H1 (cell line): ENCODE measurements at regions not wholly inside any gene's neighbourhood (a gene's known extent, or its start where the extent isn't known, plus 50 kb on each side); places are given as distances from the start of the nearest gene placed in this dataset.

Experiments used
- CTCF ChIA-PET: fragments of 300-600 bp; sonication (Branson Sonifier 250); formaldehyde crosslinking; loops from one replicate; lab custom pipeline; 2021; ENCODE audit not compliant: partially characterized antibody; lab: Charles Lee
- POLR2A ChIA-PET: fragments of 300-600 bp; sonication (Branson Sonifier 250); formaldehyde crosslinking; loops from one replicate; lab custom pipeline; 2021; ENCODE audit warnings: inconsistent platforms; ENCODE audit not compliant: partially characterized antibody; lab: Charles Lee
- DNase-seq, 2 experiments: peaks; one replicate each; pipeline versions ENCODE4 v3.0.0 to v3.0.0-alpha.2; 2010 to 2022; ENCODE audit warnings: low spot score in 2 of 2, low read depth in 1 of 2, mixed read lengths in 1 of 2
- FAIRE-seq: peaks from 2 replicates; lab custom pipeline; 2011; peaks lifted over from hg19 to GRCh38; lab: Jason Lieb, UNC
- H2AFZ ChIP-seq: 2 replicates; pipeline ENCODE4 v1.8.1; 2012; ENCODE audit warnings: low read length, inconsistent platforms
- H2AK5ac ChIP-seq: 2 replicates; pipeline ENCODE4 v1.6.1; 2013; ENCODE audit warnings: low read depth, low read length
- H2BK120ac ChIP-seq: replicated peaks from 2 replicates; pipeline ENCODE3; 2013; ENCODE audit warnings: low read depth, low read length, inconsistent platforms
- H2BK12ac ChIP-seq: 2 replicates; pipeline ENCODE4 v1.6.1; 2013; ENCODE audit warnings: low read depth, low read length
- H2BK15ac ChIP-seq: 2 replicates; pipeline ENCODE4 v1.6.1; 2013; ENCODE audit warnings: low read length
- H2BK20ac ChIP-seq: 2 replicates; pipeline ENCODE4 v1.6.1; 2013; ENCODE audit warnings: low read length
- H2BK5ac ChIP-seq: 2 replicates; pipeline ENCODE4 v1.6.1; 2013; ENCODE audit warnings: low read depth, low read length
- H3K14ac ChIP-seq: 2 replicates; pipeline ENCODE4 v1.6.1; 2013; ENCODE audit warnings: inconsistent platforms; ENCODE audit not compliant: insufficient read length
- H3K18ac ChIP-seq: 2 replicates; pipeline ENCODE4 v1.6.1; 2013; ENCODE audit warnings: low read length; ENCODE audit errors: extremely low read depth
- H3K23ac ChIP-seq: 2 replicates; pipeline ENCODE4 v1.6.1; 2013; ENCODE audit warnings: inconsistent platforms; ENCODE audit not compliant: insufficient read length
- H3K23me2 ChIP-seq: 2 replicates; pipeline ENCODE4 v1.6.1; 2013; ENCODE audit warnings: low read depth, low read length
- H3K27ac ChIP-seq: 2 replicates; pipeline ENCODE4 v1.6.1; 2011; ENCODE audit warnings: low read depth, low read length, inconsistent platforms
- H3K27me3 ChIP-seq, 4 experiments: replicated peaks in 1 of 4; 1 replicate in 1 of 4; 2 replicates in 3 of 4; pipeline versions ENCODE4 v1.6.1 to v1.8.1; 2011 to 2013; ENCODE audit warnings: low read length in 3 of 4, mild to moderate bottlenecking in 3 of 4, inconsistent platforms in 2 of 4, mixed read lengths in 2 of 4, moderate library complexity in 1 of 4; ENCODE audit not compliant: control insufficient read depth in 3 of 4, insufficient read depth in 3 of 4; ENCODE audit errors: extremely low read depth in 1 of 4
- H3K36me3 ChIP-seq, 4 experiments: 2 replicates each; pipeline versions ENCODE4 v1.6.1 to v1.8.1; 2011 to 2013; ENCODE audit warnings: mild to moderate bottlenecking in 4 of 4, low read length in 3 of 4, moderate library complexity in 2 of 4, control low read depth in 1 of 4, inconsistent platforms in 1 of 4; ENCODE audit not compliant: insufficient read depth in 4 of 4, control insufficient read depth in 2 of 4
- H3K4ac ChIP-seq: replicated peaks from 2 replicates; pipeline ENCODE3; 2013; ENCODE audit warnings: low read length, low read depth, mixed read lengths, inconsistent platforms; ENCODE audit not compliant: insufficient read length
- H3K4me1 ChIP-seq, 4 experiments: replicated peaks in 1 of 4; 1 replicate in 1 of 4; 2 replicates in 3 of 4; pipeline versions ENCODE4 v1.6.1 to v1.8.1; 2011 to 2013; ENCODE audit warnings: low read length in 3 of 4, inconsistent platforms in 2 of 4, mixed read lengths in 1 of 4; ENCODE audit not compliant: insufficient read depth in 4 of 4, control insufficient read depth in 3 of 4
- H3K4me2 ChIP-seq, 2 experiments: 2 replicates each; pipeline versions ENCODE4 v1.6.1 to v1.8.1; 2011 to 2013; ENCODE audit warnings: low read depth in 2 of 2, low read length in 2 of 2, control low read depth in 1 of 2, inconsistent platforms in 1 of 2, mild to moderate bottlenecking in 1 of 2; ENCODE audit not compliant: insufficient read depth in 1 of 2
- H3K4me3 ChIP-seq, 4 experiments: fragments of 200-600, 300-600 bp in 1 of 4; sonication (generic), shearing (Covaris generic), sonication (Bioruptor Twin) in 1 of 4; 2 replicates each; pipeline versions ENCODE4 v1.5.1 to v1.8.1; 2011 to 2016; ENCODE audit warnings: low read length in 4 of 4, low read depth in 3 of 4, control low read depth in 2 of 4, inconsistent platforms in 2 of 4, mild to moderate bottlenecking in 2 of 4, mixed read lengths in 1 of 4, moderate library complexity in 1 of 4; ENCODE audit not compliant: insufficient read depth in 2 of 4; ENCODE audit errors: extremely low read depth in 1 of 4
- H3K56ac ChIP-seq: replicated peaks from 2 replicates; pipeline ENCODE3; 2013; ENCODE audit warnings: low read depth, mild to moderate bottlenecking, mixed read lengths, low read length, inconsistent platforms; ENCODE audit not compliant: insufficient read length
- H3K79me1 ChIP-seq: 2 replicates; pipeline ENCODE4 v1.6.1; 2013; ENCODE audit warnings: low read depth, low read length, control low read depth
- H3K79me2 ChIP-seq, 2 experiments: 2 replicates each; pipeline versions ENCODE4 v1.6.1 to v1.8.1; 2012 to 2013; ENCODE audit warnings: low read length in 2 of 2, mild to moderate bottlenecking in 2 of 2, inconsistent platforms in 1 of 2; ENCODE audit not compliant: insufficient read depth in 2 of 2, control insufficient read depth in 1 of 2
- H3K9ac ChIP-seq, 4 experiments: replicated peaks in 1 of 4; 1 replicate in 1 of 4; 2 replicates in 3 of 4; pipeline versions ENCODE4 v1.6.1 to v1.8.1; 2011 to 2013; ENCODE audit warnings: low read depth in 3 of 4, low read length in 3 of 4, control low read depth in 2 of 4, mild to moderate bottlenecking in 2 of 4, moderate library complexity in 2 of 4, inconsistent platforms in 1 of 4; ENCODE audit errors: extremely low read depth in 1 of 4
- H3K9me3 ChIP-seq, 2 experiments: 2 replicates each; pipeline versions ENCODE4 v1.6.1 to v1.8.1; 2012 to 2013; ENCODE audit warnings: mild to moderate bottlenecking in 2 of 2, moderate library complexity in 2 of 2, control low read depth in 1 of 2, inconsistent platforms in 1 of 2, low read depth in 1 of 2, low read length in 1 of 2, mixed read lengths in 1 of 2; ENCODE audit not compliant: insufficient read depth in 2 of 2
- H4K20me1 ChIP-seq, 2 experiments: replicated peaks in 1 of 2; 2 replicates each; pipeline versions ENCODE3 to v1.8.1; 2011 to 2013; ENCODE audit warnings: inconsistent platforms in 2 of 2, low read length in 2 of 2, mild to moderate bottlenecking in 1 of 2; ENCODE audit not compliant: insufficient read depth in 2 of 2, control insufficient read depth in 1 of 2
- H4K5ac ChIP-seq: 2 replicates; pipeline ENCODE4 v1.6.1; 2013; ENCODE audit warnings: low read length, low read depth, mixed read lengths, inconsistent platforms; ENCODE audit not compliant: insufficient read length
- H4K8ac ChIP-seq: 2 replicates; pipeline ENCODE4 v1.8.0; 2013; ENCODE audit warnings: mild to moderate bottlenecking, moderate library complexity, low read length, inconsistent platforms; ENCODE audit not compliant: insufficient read depth; ENCODE audit errors: extremely low read depth
- H4K91ac ChIP-seq: replicated peaks from 2 replicates; pipeline ENCODE3; 2013; ENCODE audit warnings: low read length, mixed read lengths, inconsistent platforms; ENCODE audit not compliant: insufficient read length
- ATF2 ChIP-seq: IDR thresholded peaks from 2 replicates; pipeline ENCODE4 v1.6.1; 2012; ENCODE audit warnings: low read length, inconsistent platforms
- BCL11A ChIP-seq, 2 experiments: IDR thresholded peaks; one replicate each; pipeline ENCODE4 v1.6.1; 2011; ENCODE audit warnings: low read depth in 2 of 2, low read length in 2 of 2, mild to moderate bottlenecking in 2 of 2
- CTBP2 ChIP-seq: IDR thresholded peaks from 2 replicates; pipeline ENCODE4 v1.7.0; 2011; ENCODE audit warnings: borderline replicate concordance, mild to moderate bottlenecking, moderate library complexity, mixed read lengths, low read length; ENCODE audit not compliant: insufficient read depth, insufficient read length
- EGR1 ChIP-seq: IDR thresholded peaks from 2 replicates; pipeline ENCODE4 v1.6.1; 2011; ENCODE audit warnings: low read depth, low read length, borderline replicate concordance
- SAP30 ChIP-seq: fragments of 300-600 bp; sonication (generic); IDR thresholded peaks from 2 replicates; pipeline ENCODE4 v1.7.1; 2012; ENCODE audit warnings: low read length, moderate library complexity, mild to moderate bottlenecking, inconsistent platforms; ENCODE audit not compliant: insufficient read depth, insufficient replicate concordance
- TAF7 ChIP-seq: optimal IDR thresholded peaks from 2 replicates; pipeline ENCODE3; 2011; ENCODE audit warnings: low read depth, mild to moderate bottlenecking, inconsistent platforms, low read length, moderate library complexity, borderline replicate concordance
- WGBS, 2 experiments: shearing (Covaris generic) in 1 of 2; methylation state at CpG; one replicate each; pipeline versions ENCODE4 v1.1.6 to v1.1.7; 2013 to 2015; ENCODE audit warnings: low lambda C conversion rate in 2 of 2, mixed read lengths in 2 of 2, inconsistent platforms in 1 of 2, low coverage in 1 of 2, missing lambda C conversion rate in 1 of 2; ENCODE audit not compliant: insufficient replicate concordance in 2 of 2, insufficient coverage in 1 of 2, insufficient read length in 1 of 2; ENCODE audit errors: extremely low coverage in 1 of 2, missing lambda C conversion rate in 1 of 2; 5-methylcytosine and 5-hydroxymethylcytosine counted together

- Histone ChIP-seq H2AK5ac (no peak overlapping the region), H3K9me3 (peaks cover 0 to 4% of the 10 kb centered on the region in 2 experiments; a peak in 1 of 4 replicates), H3K36me3 (no peaks in the 10 kb centered on the region), H2BK5ac (no peak overlapping the region), H3K4me2 (no peak overlapping the region), H3K4me3 (no peak overlapping the region), H3K23ac (no peak overlapping the region), H3K23me2 (no peaks in the 10 kb centered on the region), H4K91ac (no peak overlapping the region), H3K4ac (no peak overlapping the region), H2AFZ (no peak overlapping the region), H3K18ac (no peak overlapping the region), H2BK12ac (no peak overlapping the region), H3K9ac (no peak overlapping the region), H2BK20ac (no peak overlapping the region), H3K56ac (no peak overlapping the region), H2BK15ac (no peak overlapping the region), H4K8ac (no peak overlapping the region), H3K79me2 (no peaks in the 10 kb centered on the region), H4K20me1 (no peaks in the 10 kb centered on the region), H3K27ac (no peak overlapping the region), H4K5ac (no peak overlapping the region), H3K4me1 (peaks cover 0 to 2% (median 0%) of the 10 kb centered on the region in 4 experiments; a peak in 3 of 7 replicates), H2BK120ac (no peak overlapping the region), H3K79me1 (no peaks in the 10 kb centered on the region), H3K14ac (no peak overlapping the region), H3K27me3 (no peaks in the 10 kb centered on the region)
- ChIA-PET POLR2A (no interaction called here), CTCF (no interaction called here)
- no peak for DNase-seq
- 96% methylated on average over 1 of the region's 1 CpG; no CpG with 5 or more reads in 1 of the 2 experiments for WGBS, 2 experiments
- no peak for FAIRE-seq
- TF ChIP-seq CTBP2 (no peak), EGR1 (no peak), TAF7 (no peak), ATF2 (no peak), BCL11A (IDR thresholded peaks at IDR 0.05; ENCODE audit: low read depth in 2 of 2, low read length in 2 of 2) (no peak), SAP30 (no peak)
Observed at GRCh38 chr3:110544730-110545129, 526.9 kb upstream of the NECTIN3 start.
